GM18861 (cell line): ENCODE measurements at regions not wholly inside any gene's neighbourhood (a gene's known extent, or its start where the extent isn't known, plus 50 kb on each side); places are given as distances from the start of the nearest gene placed in this dataset.
A peak's percentile ranks its signal among the peaks of the same experiment; 100 is the strongest.
"Not testable (repeated sequence)": the region's sequence is repeated elsewhere in the genome, so short reads cannot be mapped to it uniquely, and the experiment has no call there.

Source experiments
- ATAC-seq: cut with Tn5 transposase; IDR thresholded peaks from one replicate; pipeline ENCODE4 v1.9.1; 2021; ENCODE audit not compliant: unreplicated experiment

- ATAC-seq = no peak
These were observed 118.9 kb upstream of the EGR2 start for GRCh38 chr10:62935022-62935421.

GRCh38 chr10:62934258-62934657 lies 118.1 kb upstream of the EGR2 start:
- ATAC-seq = no peak

GRCh38 chr10:62928763-62929162 lies 112.6 kb upstream of the EGR2 start:
- ATAC-seq = not testable (repeated sequence)

GRCh38 chr10:62926407-62926806 lies 110.2 kb upstream of the EGR2 start:
- no peak for ATAC-seq

GRCh38 chr10:62924344-62924748 lies 108.2 kb upstream of the EGR2 start:
- no peak for ATAC-seq

GRCh38 chr10:62919776-62920175 lies 103.6 kb upstream of the EGR2 start:
- no peak for ATAC-seq

- ATAC-seq = peak; percentile 81
These were observed 101.5 kb upstream of the EGR2 start for GRCh38 chr10:62917475-62918238.

- ATAC-seq = no peak
These were observed 100.0 kb upstream of the EGR2 start for GRCh38 chr10:62916141-62916603.

- ATAC-seq = no peak
These were observed 99.0 kb upstream of the EGR2 start for GRCh38 chr10:62915158-62915557.

GRCh38 chr10:62912086-62912485 lies 95.9 kb upstream of the EGR2 start:
- ATAC-seq = no peak

- ATAC-seq = no peak
These were observed 95.2 kb upstream of the EGR2 start for GRCh38 chr10:62911210-62911963.

GRCh38 chr10:62907470-62908212 lies 91.5 kb upstream of the EGR2 start:
- peak; percentile 89 for ATAC-seq

GRCh38 chr10:62904281-62904875 lies 88.2 kb upstream of the EGR2 start:
- no peak for ATAC-seq

- ATAC-seq = no peak
These were observed 87.7 kb upstream of the EGR2 start for GRCh38 chr10:62903828-62904227.

- ATAC-seq = no peak
These were observed 84.8 kb upstream of the EGR2 start for GRCh38 chr10:62900829-62901571.

GRCh38 chr10:62899311-62899710 lies 83.1 kb upstream of the EGR2 start:
- ATAC-seq = no peak

GRCh38 chr10:62895063-62895462 lies 78.9 kb upstream of the EGR2 start:
- ATAC-seq = no peak

GRCh38 chr10:62894156-62894555 lies 78.0 kb upstream of the EGR2 start:
- ATAC-seq = no peak

- ATAC-seq = no peak
These were observed 76.9 kb upstream of the EGR2 start for GRCh38 chr10:62893036-62893435.

- ATAC-seq = no peak
These were observed 74.2 kb upstream of the EGR2 start for GRCh38 chr10:62890395-62890794.

- no peak for ATAC-seq
These were observed 71.5 kb upstream of the EGR2 start for GRCh38 chr10:62887642-62888041.
